Esophagus squamous epithelium (tissue), 4 donors: ENCODE measurements at regions not wholly inside any gene's neighbourhood (a gene's known extent, or its start where the extent isn't known, plus 50 kb on each side); places are given as distances from the start of the nearest gene placed in this dataset.

ENCODE experiments used
- CTCF ChIP-seq, 6 experiments: fragments of 450-650 bp in 4 of 6; fragments of 200-600 bp in 2 of 6; sonication (generic) in 2 of 6; IDR thresholded peaks; one replicate each; pipeline ENCODE4 v1.5.1; 2016 to 2019; ENCODE audit warnings: antibody characterized with exemption in 6 of 6, mild to moderate bottlenecking in 4 of 6, moderate library complexity in 4 of 6
- POLR2A ChIP-seq, 4 donors: fragments of 450-650 bp; IDR thresholded peaks; one replicate each; pipeline ENCODE4 v1.6.1; 2017; ENCODE audit warnings: antibody characterized with exemption in 4 of 4, mild to moderate bottlenecking in 4 of 4, moderate library complexity in 3 of 4

- TF ChIP-seq CTCF (IDR thresholded peaks at IDR 0.05) (no peak), POLR2A (IDR thresholded peaks at IDR 0.05) (no peak)
Measured at GRCh38 chr18:65363011-65363410, 387.8 kb upstream of the CDH7 start.
